ENCODE measurements at regions not wholly inside any gene's neighbourhood (a gene's known extent, or its start where the extent isn't known, plus 50 kb on each side); places are given as distances from the start of the nearest gene placed in this dataset.
A peak's percentile ranks its signal among the peaks of the same experiment; 100 is the strongest.

- no peak overlapping the region for H3K23ac ChIP-seq (ENCODE audit: low read length in 2 of 2)
- H3K14ac ChIP-seq (ENCODE audit: low read length in 2 of 2), result no peak overlapping the region
- H4K8ac ChIP-seq (ENCODE audit: low read length), result no peak overlapping the region
- H4K91ac ChIP-seq (ENCODE audit: low read length), result no peak overlapping the region
- no peak overlapping the region for H2BK120ac ChIP-seq (ENCODE audit: low read depth, low read length)
- H3K4me1 ChIP-seq (ENCODE audit: control insufficient read depth, insufficient read depth, low read depth, low read length), result no peaks in the 10 kb centered on the region
- H3K4ac ChIP-seq (ENCODE audit: low read depth in 1 of 2, low read length in 2 of 2), result no peak overlapping the region
- H2BK5ac ChIP-seq (ENCODE audit: low read depth, low read length, poor library complexity, severe bottlenecking), result no peak overlapping the region
- H2AK5ac ChIP-seq (ENCODE audit: low read length, severe bottlenecking), result no peak overlapping the region
- H3K4me2 ChIP-seq (ENCODE audit: low read length, poor library complexity, severe bottlenecking), result no peak overlapping the region
- no peak overlapping the region for H3K27ac ChIP-seq (ENCODE audit: low read length, poor library complexity, severe bottlenecking)
- no peak overlapping the region for H2AFZ ChIP-seq (ENCODE audit: low read depth, low read length)
- H2BK15ac ChIP-seq (ENCODE audit: low read depth, poor library complexity, severe bottlenecking), result no peak overlapping the region
- H3K9ac ChIP-seq (ENCODE audit: low read length), result peak overlapping the region; percentile 44
- DNase-seq, result no peak
- H3K79me1 ChIP-seq (replicated peaks; ENCODE audit: low read length, poor library complexity, severe bottlenecking), result no peaks in the 10 kb centered on the region
- no peak overlapping the region for H3K18ac ChIP-seq (ENCODE audit: low read depth in 1 of 2, low read length in 2 of 2)
- 83% methylated on average over 4 of the region's 7 CpGs for WGBS
- H2BK12ac ChIP-seq (ENCODE audit: low read length in 2 of 2), result no peak overlapping the region
- no peaks in the 10 kb centered on the region for H3K27me3 ChIP-seq (ENCODE audit: control insufficient read depth in 1 of 2, insufficient read depth in 1 of 2, low read length in 2 of 2)
- no peaks in the 10 kb centered on the region for H3K9me3 ChIP-seq (ENCODE audit: control insufficient read depth, low read length)
- peak overlapping the region in 1 of 2 experiments; percentile 63 for H3K4me3 ChIP-seq (ENCODE audit: insufficient read depth in 1 of 2, low read depth in 1 of 2, low read length in 2 of 2)
- H3K36me3 ChIP-seq (ENCODE audit: control insufficient read depth in 1 of 2, insufficient read depth in 2 of 2, low read depth in 1 of 2, low read length in 2 of 2), result no peaks in the 10 kb centered on the region
Observed at GRCh38 chr6:14517516-14518105, 400.0 kb downstream of the CD83 start.

- 69% methylated on average over 10 of the region's 14 CpGs for WGBS
- H2AK5ac ChIP-seq (ENCODE audit: low read length, severe bottlenecking), result no peak overlapping the region
Observed at GRCh38 chr6:14518515-14519217, 401.1 kb downstream of the CD83 start.

DNA sequence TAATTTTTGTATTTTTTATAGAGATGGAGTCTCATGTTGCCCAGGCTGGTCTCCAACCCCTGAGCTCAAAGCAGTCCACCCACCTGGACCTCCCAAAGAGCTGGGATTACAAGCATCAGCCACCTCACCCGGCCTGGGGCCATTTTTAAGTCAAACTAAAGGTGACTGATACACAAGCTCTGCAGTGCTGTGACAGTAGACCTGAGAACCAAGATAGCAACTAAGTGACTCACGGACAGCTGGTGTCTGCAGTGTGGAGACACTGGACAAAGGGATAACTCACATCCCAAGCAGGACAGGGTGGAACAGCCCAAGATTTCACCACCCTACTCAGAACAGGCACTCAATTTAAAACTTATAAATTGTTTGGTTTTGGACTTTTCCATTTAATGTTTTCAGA, 402.5 kb downstream of the CD83 start:
- H2BK120ac ChIP-seq (ENCODE audit: low read depth, low read length), result no peak overlapping the region
- H3K4me2 ChIP-seq (ENCODE audit: low read length, poor library complexity, severe bottlenecking), result no peak overlapping the region
- no peak overlapping the region for H2BK15ac ChIP-seq (ENCODE audit: low read depth, poor library complexity, severe bottlenecking)
- H3K9me3 ChIP-seq (ENCODE audit: control insufficient read depth, low read length), result no peaks in the 10 kb centered on the region
- no peaks in the 10 kb centered on the region for H3K27me3 ChIP-seq (ENCODE audit: control insufficient read depth in 1 of 2, insufficient read depth in 1 of 2, low read length in 2 of 2)
- no peak overlapping the region for H3K23ac ChIP-seq (ENCODE audit: low read length in 2 of 2)
- H2BK12ac ChIP-seq (ENCODE audit: low read length in 2 of 2), result no peak overlapping the region
- no peak overlapping the region for H3K4ac ChIP-seq (ENCODE audit: low read depth in 1 of 2, low read length in 2 of 2)
- no peak overlapping the region for H3K18ac ChIP-seq (ENCODE audit: low read depth in 1 of 2, low read length in 2 of 2)
- no peak overlapping the region for H3K9ac ChIP-seq (ENCODE audit: low read length)
- no peak overlapping the region for H4K8ac ChIP-seq (ENCODE audit: low read length)
- no peak overlapping the region for H4K91ac ChIP-seq (ENCODE audit: low read length)
- H3K4me1 ChIP-seq (ENCODE audit: control insufficient read depth, insufficient read depth, low read depth, low read length), result no peaks in the 10 kb centered on the region
- 100% methylated on average over 2 of the region's 2 CpGs for WGBS
- H3K14ac ChIP-seq (ENCODE audit: low read length in 2 of 2), result no peak overlapping the region
- H3K79me1 ChIP-seq (replicated peaks; ENCODE audit: low read length, poor library complexity, severe bottlenecking), result no peaks in the 10 kb centered on the region
- no peaks in the 10 kb centered on the region for H3K36me3 ChIP-seq (ENCODE audit: control insufficient read depth in 1 of 2, insufficient read depth in 2 of 2, low read depth in 1 of 2, low read length in 2 of 2)
- no peak overlapping the region for H2BK5ac ChIP-seq (ENCODE audit: low read depth, low read length, poor library complexity, severe bottlenecking)
- no peak overlapping the region for H2AFZ ChIP-seq (ENCODE audit: low read depth, low read length)
- no peak for DNase-seq
- H2AK5ac ChIP-seq (ENCODE audit: low read length, severe bottlenecking), result no peak overlapping the region
- no peak overlapping the region for H3K27ac ChIP-seq (ENCODE audit: low read length, poor library complexity, severe bottlenecking)
- H3K4me3 ChIP-seq (ENCODE audit: insufficient read depth in 1 of 2, low read depth in 1 of 2, low read length in 2 of 2), result no peak overlapping the region

More at GRCh38 chr6:14518515-14519217, 401.1 kb downstream of the CD83 start:
- Histone ChIP-seq H3K4me2 (ENCODE audit: low read length, poor library complexity, severe bottlenecking) (no peak overlapping the region), H3K27me3 (ENCODE audit: control insufficient read depth in 1 of 2, insufficient read depth in 1 of 2, low read length in 2 of 2) (no peaks in the 10 kb centered on the region), H3K4me1 (ENCODE audit: control insufficient read depth, insufficient read depth, low read depth, low read length) (no peaks in the 10 kb centered on the region), H3K79me1 (replicated peaks; ENCODE audit: low read length, poor library complexity, severe bottlenecking) (no peaks in the 10 kb centered on the region), H3K36me3 (ENCODE audit: control insufficient read depth in 1 of 2, insufficient read depth in 2 of 2, low read depth in 1 of 2, low read length in 2 of 2) (no peaks in the 10 kb centered on the region), H2AFZ (ENCODE audit: low read depth, low read length) (no peak overlapping the region), H4K91ac (ENCODE audit: low read length) (no peak overlapping the region), H3K27ac (ENCODE audit: low read length, poor library complexity, severe bottlenecking) (no peak overlapping the region), H3K14ac (ENCODE audit: low read length in 2 of 2) (no peak overlapping the region), H2BK12ac (ENCODE audit: low read length in 2 of 2) (no peak overlapping the region), H4K8ac (ENCODE audit: low read length) (no peak overlapping the region), H3K9me3 (ENCODE audit: control insufficient read depth, low read length) (no peaks in the 10 kb centered on the region), H2BK5ac (ENCODE audit: low read depth, low read length, poor library complexity, severe bottlenecking) (no peak overlapping the region), H3K23ac (ENCODE audit: low read length in 2 of 2) (no peak overlapping the region), H3K4me3 (ENCODE audit: insufficient read depth in 1 of 2, low read depth in 1 of 2, low read length in 2 of 2) (peak overlapping the region in 1 of 2 experiments; percentile 44), H3K9ac (ENCODE audit: low read length) (peak overlapping the region; percentile 24), H3K18ac (ENCODE audit: low read depth in 1 of 2, low read length in 2 of 2) (no peak overlapping the region), H2BK15ac (ENCODE audit: low read depth, poor library complexity, severe bottlenecking) (no peak overlapping the region), H2BK120ac (ENCODE audit: low read depth, low read length) (no peak overlapping the region), H3K4ac (ENCODE audit: low read depth in 1 of 2, low read length in 2 of 2) (no peak overlapping the region)
- no peak for DNase-seq

- Histone ChIP-seq H3K4ac (ENCODE audit: low read depth in 1 of 2, low read length in 2 of 2) (no peak overlapping the region), H2BK120ac (ENCODE audit: low read depth, low read length) (no peak overlapping the region), H3K27me3 (ENCODE audit: control insufficient read depth in 1 of 2, insufficient read depth in 1 of 2, low read length in 2 of 2) (no peaks in the 10 kb centered on the region), H3K18ac (ENCODE audit: low read depth in 1 of 2, low read length in 2 of 2) (no peak overlapping the region), H2BK5ac (ENCODE audit: low read depth, low read length, poor library complexity, severe bottlenecking) (no peak overlapping the region), H4K91ac (ENCODE audit: low read length) (no peak overlapping the region), H3K27ac (ENCODE audit: low read length, poor library complexity, severe bottlenecking) (no peak overlapping the region), H2BK15ac (ENCODE audit: low read depth, poor library complexity, severe bottlenecking) (no peak overlapping the region), H3K36me3 (ENCODE audit: control insufficient read depth in 1 of 2, insufficient read depth in 2 of 2, low read depth in 1 of 2, low read length in 2 of 2) (no peaks in the 10 kb centered on the region), H2AK5ac (ENCODE audit: low read length, severe bottlenecking) (no peak overlapping the region), H4K8ac (ENCODE audit: low read length) (no peak overlapping the region), H3K4me1 (ENCODE audit: control insufficient read depth, insufficient read depth, low read depth, low read length) (no peaks in the 10 kb centered on the region), H2BK12ac (ENCODE audit: low read length in 2 of 2) (no peak overlapping the region), H3K79me1 (replicated peaks; ENCODE audit: low read length, poor library complexity, severe bottlenecking) (no peaks in the 10 kb centered on the region), H3K9me3 (ENCODE audit: control insufficient read depth, low read length) (no peaks in the 10 kb centered on the region), H3K9ac (ENCODE audit: low read length) (no peak overlapping the region), H3K4me3 (ENCODE audit: insufficient read depth in 1 of 2, low read depth in 1 of 2, low read length in 2 of 2) (no peak overlapping the region), H2AFZ (ENCODE audit: low read depth, low read length) (no peak overlapping the region), H3K14ac (ENCODE audit: low read length in 2 of 2) (no peak overlapping the region), H3K23ac (ENCODE audit: low read length in 2 of 2) (no peak overlapping the region), H3K4me2 (ENCODE audit: low read length, poor library complexity, severe bottlenecking) (no peak overlapping the region)
- 81% methylated on average over 2 of the region's 2 CpGs for WGBS
- DNase-seq, result no peak
Observed at GRCh38 chr6:14520536-14520935, 403.0 kb downstream of the CD83 start.

All from mesenchymal stem cell (in vitro differentiated cells and primary cell).